Testis (tissue), 2 donors: ENCODE measurements at regions not wholly inside any gene's neighbourhood (a gene's known extent, or its start where the extent isn't known, plus 50 kb on each side); places are given as distances from the start of the nearest gene placed in this dataset.

Experiments used
- DNase-seq: peaks from one replicate; pipeline ENCODE4 v3.0.0-alpha.2; 2019
- H3K27ac ChIP-seq, 2 donors: fragments of 200-600 bp; sonication (generic); one replicate each; pipeline ENCODE4 v1.5.1; 2019
- H3K27me3 ChIP-seq: fragments of 200-600 bp; sonication (generic); one replicate; pipeline ENCODE4 v1.5.1; 2019
- H3K36me3 ChIP-seq: fragments of 200-600 bp; sonication (generic); one replicate; pipeline ENCODE4 v1.5.1; 2017; ENCODE audit warnings: low read depth; ENCODE audit errors: missing control alignments
- H3K4me1 ChIP-seq: fragments of 200-600 bp; sonication (generic); one replicate; pipeline ENCODE4 v1.5.1; 2019
- H3K4me3 ChIP-seq, 2 donors: fragments of 200-600 bp; sonication (generic); one replicate each; pipeline ENCODE4 v1.5.1; 2017 to 2019
- H3K9me3 ChIP-seq: fragments of 200-600 bp; sonication (generic); one replicate; pipeline ENCODE4 v1.5.1; 2017
- CTCF ChIP-seq, 3 experiments: fragments of 450-650 bp in 2 of 3; fragments of 200-600 bp in 1 of 3; sonication (generic) in 1 of 3; IDR thresholded peaks; one replicate each; pipeline ENCODE4 v1.5.1; 2016 to 2019; ENCODE audit warnings: antibody characterized with exemption in 3 of 3, mild to moderate bottlenecking in 2 of 3, moderate library complexity in 1 of 3
- POLR2A ChIP-seq: fragments of 450-650 bp; IDR thresholded peaks from one replicate; pipeline ENCODE4 v1.6.1; 2017; ENCODE audit warnings: antibody characterized with exemption, mild to moderate bottlenecking, moderate library complexity
- WGBS, 2 donors: methylation state at CpG; one replicate each; pipeline ENCODE4 v1.1.5; 2018; 5-methylcytosine and 5-hydroxymethylcytosine counted together
- intact Hi-C: fragments of 100-400 bp; cut with DNase I; formaldehyde crosslinking; loops from one replicate; pipeline ENCODE4 v1.15.1; 2023; ENCODE audit warnings: low total_unique reads

GRCh38 chr2:35468245-35468644 lies 887.3 kb upstream of the CRIM1 start:
- intact Hi-C loops, result no loop called here

GRCh38 chr2:35463805-35464596 lies 891.6 kb upstream of the CRIM1 start:
- Histone ChIP-seq H3K4me1 (no peaks in the 10 kb centered on the region), H3K9me3 (no peaks in the 10 kb centered on the region), H3K36me3 (no peaks in the 10 kb centered on the region), H3K27me3 (no peaks in the 10 kb centered on the region), H3K27ac (no peak overlapping the region), H3K4me3 (no peak overlapping the region)
- WGBS, 2 donors, result 82 to 88% methylated on average over 6 of the region's 6 CpGs
- TF ChIP-seq CTCF (IDR thresholded peaks at IDR 0.05), result no peak
- TF ChIP-seq POLR2A, result no peak
- no peak for DNase-seq
- intact Hi-C loops, result no loop called here

More at GRCh38 chr2:35468245-35468644, 887.3 kb upstream of the CRIM1 start:
- 56 to 57% methylated on average over 3 of the region's 3 CpGs for WGBS, 2 donors
- Histone ChIP-seq H3K27ac (no peak overlapping the region), H3K36me3 (no peaks in the 10 kb centered on the region), H3K4me1 (no peaks in the 10 kb centered on the region), H3K9me3 (no peaks in the 10 kb centered on the region), H3K4me3 (no peak overlapping the region), H3K27me3 (no peaks in the 10 kb centered on the region)
- TF ChIP-seq CTCF (IDR thresholded peaks at IDR 0.05), result no peak
- no peak for TF ChIP-seq POLR2A
- DNase-seq, result no peak

GRCh38 chr2:35462226-35462998 lies 893.2 kb upstream of the CRIM1 start:
- Histone ChIP-seq H3K27me3 (no peaks in the 10 kb centered on the region), H3K36me3 (no peaks in the 10 kb centered on the region), H3K27ac (no peak overlapping the region), H3K4me1 (no peaks in the 10 kb centered on the region), H3K9me3 (no peaks in the 10 kb centered on the region), H3K4me3 (no peak overlapping the region)
- WGBS, 2 donors, result 55 to 58% methylated on average over 5 of the region's 5 CpGs
- TF ChIP-seq CTCF (IDR thresholded peaks at IDR 0.05), result no peak
- no peak for DNase-seq
- intact Hi-C loops, result no loop called here

GRCh38 chr2:35461406-35461805 lies 894.2 kb upstream of the CRIM1 start:
- no peaks in the 10 kb centered on the region for H3K4me1 ChIP-seq
- intact Hi-C loops, result no loop called here
- DNase-seq, result no peak
- H3K27me3 ChIP-seq, result no peaks in the 10 kb centered on the region
- no peaks in the 10 kb centered on the region for H3K36me3 ChIP-seq
- H3K9me3 ChIP-seq, result no peaks in the 10 kb centered on the region
- no peak overlapping the region for H3K4me3 ChIP-seq
- no peak overlapping the region for H3K27ac ChIP-seq
- TF ChIP-seq CTCF (IDR thresholded peaks at IDR 0.05), result no peak
- TF ChIP-seq POLR2A, result no peak
